PC-3 (cell line): ENCODE measurements at regions not wholly inside any gene's neighbourhood (a gene's known extent, or its start where the extent isn't known, plus 50 kb on each side); places are given as distances from the start of the nearest gene placed in this dataset.

Experiments
- CTCF ChIP-seq: fragments of 300-600 bp; sonication (generic); conservative IDR thresholded peaks from 2 replicates; pipeline ENCODE4 v1.5.1; 2017; ENCODE audit warnings: antibody characterized with exemption, low read depth, mild to moderate bottlenecking, low read length
- EZH2 ChIP-seq: fragments of 300-600 bp; sonication (generic); IDR thresholded peaks from one replicate; pipeline ENCODE4 v1.6.1; 2017; ENCODE audit warnings: antibody characterized with exemption, mild to moderate bottlenecking, low read length; ENCODE audit not compliant: unreplicated experiment
- EZH2phosphoT487 ChIP-seq: fragments of 300-600 bp; sonication (generic); IDR thresholded peaks from 2 replicates; pipeline ENCODE4 v1.6.1; 2018; ENCODE audit warnings: mild to moderate bottlenecking, antibody characterized with exemption, low read length, borderline replicate concordance

DNA sequence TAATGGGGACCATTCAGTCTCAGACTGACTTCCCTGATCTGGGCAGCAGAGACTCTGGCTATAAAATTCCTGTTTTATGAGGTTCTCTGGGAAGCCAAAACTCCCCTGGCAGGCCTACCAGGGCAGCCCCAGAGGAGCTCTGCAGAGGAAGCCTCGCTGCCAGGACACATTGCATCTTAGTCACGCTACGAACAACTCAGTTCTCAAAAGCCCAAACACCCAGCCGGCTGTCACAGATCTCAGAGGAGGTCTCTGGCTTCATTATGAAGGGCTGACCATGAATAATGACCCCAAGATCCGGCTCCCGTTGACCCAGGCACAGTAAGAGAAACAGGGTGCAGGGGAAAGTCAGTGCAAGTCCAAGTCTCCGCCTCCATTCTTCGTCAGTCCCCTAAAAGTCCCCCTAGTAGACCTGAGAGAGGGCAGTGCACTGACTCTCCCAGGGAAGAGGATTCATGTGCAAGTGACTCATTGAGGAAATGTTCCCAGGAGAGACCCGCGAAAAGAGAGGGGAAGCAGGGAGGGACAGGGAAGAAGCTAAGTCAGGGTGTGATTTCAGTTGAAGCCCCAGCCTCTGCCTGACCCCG lies 212.3 kb downstream of the CYP26B1 start:
- TF ChIP-seq CTCF (no peak), EZH2 (no peak), EZH2phosphoT487 (no peak)
